ENCODE measurements at regions not wholly inside any gene's neighbourhood (a gene's known extent, or its start where the extent isn't known, plus 50 kb on each side); places are given as distances from the start of the nearest gene placed in this dataset.
"Not testable (repeated sequence)": the region's sequence is repeated elsewhere in the genome, so short reads cannot be mapped to it uniquely, and the experiment has no call there.

- Histone ChIP-seq H3K4me3 (no peak overlapping the region), H3K36me3 (no peaks in the 10 kb centered on the region), H3K27ac (no peak overlapping the region), H3K27me3 (no peaks in the 10 kb centered on the region), H3K4me1 (no peaks in the 10 kb centered on the region), H3K9me3 (no peaks in the 10 kb centered on the region)
- WGBS, 2 donors = 62% methylated on average over 3 of the region's 3 CpGs
- TF ChIP-seq EP300 (IDR thresholded peaks at IDR 0.05) (no peak), POLR2A (IDR thresholded peaks at IDR 0.05) (no peak)
- TF ChIP-seq, protein P1, sequence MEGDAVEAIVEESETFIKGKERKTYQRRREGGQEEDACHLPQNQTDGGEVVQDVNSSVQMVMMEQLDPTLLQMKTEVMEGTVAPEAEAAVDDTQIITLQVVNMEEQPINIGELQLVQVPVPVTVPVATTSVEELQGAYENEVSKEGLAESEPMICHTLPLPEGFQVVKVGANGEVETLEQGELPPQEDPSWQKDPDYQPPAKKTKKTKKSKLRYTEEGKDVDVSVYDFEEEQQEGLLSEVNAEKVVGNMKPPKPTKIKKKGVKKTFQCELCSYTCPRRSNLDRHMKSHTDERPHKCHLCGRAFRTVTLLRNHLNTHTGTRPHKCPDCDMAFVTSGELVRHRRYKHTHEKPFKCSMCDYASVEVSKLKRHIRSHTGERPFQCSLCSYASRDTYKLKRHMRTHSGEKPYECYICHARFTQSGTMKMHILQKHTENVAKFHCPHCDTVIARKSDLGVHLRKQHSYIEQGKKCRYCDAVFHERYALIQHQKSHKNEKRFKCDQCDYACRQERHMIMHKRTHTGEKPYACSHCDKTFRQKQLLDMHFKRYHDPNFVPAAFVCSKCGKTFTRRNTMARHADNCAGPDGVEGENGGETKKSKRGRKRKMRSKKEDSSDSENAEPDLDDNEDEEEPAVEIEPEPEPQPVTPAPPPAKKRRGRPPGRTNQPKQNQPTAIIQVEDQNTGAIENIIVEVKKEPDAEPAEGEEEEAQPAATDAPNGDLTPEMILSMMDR (IDR thresholded peaks at IDR 0.05) = no peak
- DNase-seq (ENCODE audit: low spot score in 2 of 2) = no peak
These were observed 121.2 kb upstream of the RANBP3L start for GRCh38 chr5:36422952-36423351.

DNA sequence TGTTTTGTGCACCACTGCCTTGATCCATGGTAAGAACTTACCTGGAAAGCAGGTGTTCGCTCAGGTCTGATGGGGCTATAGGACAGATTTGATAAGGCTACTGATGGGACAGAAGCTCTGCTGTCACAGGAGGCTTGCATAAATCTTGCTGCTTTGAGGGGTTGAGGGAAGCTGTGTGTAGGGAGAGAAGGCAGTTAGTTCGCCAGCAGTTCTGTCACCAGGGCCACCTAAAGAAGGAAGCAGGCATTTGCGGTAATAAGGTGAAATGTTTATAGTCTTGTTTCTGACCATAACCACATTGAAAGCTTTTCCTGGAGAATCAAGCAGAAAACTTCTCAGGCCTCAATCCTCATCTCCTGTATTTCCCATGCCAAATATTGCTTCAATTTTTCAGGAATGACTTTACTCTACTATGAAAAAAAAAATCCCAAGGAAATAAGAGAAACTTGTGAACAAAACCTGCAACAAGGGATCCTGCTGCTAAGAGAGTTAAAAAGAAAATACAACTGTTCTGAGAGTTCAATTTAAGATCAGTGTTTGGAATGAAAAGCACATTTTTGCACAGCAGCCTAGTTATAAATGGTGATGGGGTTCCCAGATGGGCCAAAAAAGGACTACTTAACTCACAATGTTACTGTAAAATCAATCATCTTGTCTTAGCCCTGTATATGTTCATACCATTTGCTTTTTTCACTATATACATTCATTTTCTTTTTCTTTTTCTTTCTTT is 122.0 kb upstream of the RANBP3L start:
- H3K27ac ChIP-seq = no peak overlapping the region
- H3K4me3 ChIP-seq = no peak overlapping the region
- no peaks in the 10 kb centered on the region for H3K9me3 ChIP-seq
- no peaks in the 10 kb centered on the region for H3K36me3 ChIP-seq
- H3K27me3 ChIP-seq = no peaks in the 10 kb centered on the region
- WGBS, 2 donors = 53 to 70% methylated on average over 3 of the region's 3 CpGs
- TF ChIP-seq, protein P1 (IDR thresholded peaks at IDR 0.05) = no peak
- TF ChIP-seq POLR2A (IDR thresholded peaks at IDR 0.05) = no peak
- no peak for TF ChIP-seq EP300 (IDR thresholded peaks at IDR 0.05)
- no peaks in the 10 kb centered on the region for H3K4me1 ChIP-seq
- no peak for DNase-seq (ENCODE audit: low spot score in 2 of 2)

GRCh38 chr5:36426070-36426469 is 124.4 kb upstream of the RANBP3L start:
- H3K27ac ChIP-seq; DNase-seq (ENCODE audit: low spot score in 2 of 2); H3K4me1 ChIP-seq; H3K9me3 ChIP-seq; H3K36me3 ChIP-seq; H3K27me3 ChIP-seq; H3K4me3 ChIP-seq: not testable (repeated sequence)
- 85 to 89% methylated on average over 2 of the region's 2 CpGs for WGBS, 2 donors

DNA sequence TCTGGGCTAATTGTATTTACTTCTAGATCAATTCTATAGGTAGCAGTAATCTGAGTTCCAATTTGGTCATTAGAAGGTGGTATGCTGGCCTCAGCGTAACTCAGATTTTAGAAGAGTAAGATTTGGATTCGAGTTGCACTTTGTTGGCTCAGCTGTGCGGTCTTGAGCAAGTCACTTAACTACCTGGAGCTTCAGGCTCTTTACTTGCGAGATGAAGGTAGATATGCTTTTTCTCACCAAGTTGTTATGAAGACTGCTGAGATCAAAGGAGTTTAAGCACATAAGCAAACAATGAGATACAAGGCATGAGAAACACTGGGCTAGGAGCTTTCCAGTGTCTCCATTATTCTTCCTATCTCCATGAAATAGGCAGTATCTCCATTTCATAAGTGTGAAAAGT is 133.8 kb upstream of the RANBP3L start:
- H3K4me3 ChIP-seq = no peak overlapping the region
- TF ChIP-seq, protein P1 (IDR thresholded peaks at IDR 0.05) = no peak
- TF ChIP-seq POLR2A (IDR thresholded peaks at IDR 0.05) (no peak), EP300 (IDR thresholded peaks at IDR 0.05) (no peak)
- no peaks in the 10 kb centered on the region for H3K27me3 ChIP-seq
- 91 to 92% methylated on average over 4 of the region's 4 CpGs for WGBS, 2 donors
- H3K27ac ChIP-seq = no peak overlapping the region
- no peaks in the 10 kb centered on the region for H3K9me3 ChIP-seq
- no peak for DNase-seq (ENCODE audit: low spot score in 2 of 2)
- no peaks in the 10 kb centered on the region for H3K36me3 ChIP-seq
- H3K4me1 ChIP-seq = no peaks in the 10 kb centered on the region

GRCh38 chr5:36436306-36436705 is 134.6 kb upstream of the RANBP3L start:
- no peak for DNase-seq (ENCODE audit: low spot score in 2 of 2)
- Histone ChIP-seq H3K4me3 (no peak overlapping the region), H3K27me3 (no peaks in the 10 kb centered on the region), H3K27ac (no peak overlapping the region), H3K36me3 (no peaks in the 10 kb centered on the region), H3K4me1 (no peaks in the 10 kb centered on the region), H3K9me3 (no peaks in the 10 kb centered on the region)
- TF ChIP-seq EP300 (IDR thresholded peaks at IDR 0.05) = no peak
- TF ChIP-seq, protein P1 (IDR thresholded peaks at IDR 0.05) = no peak
- TF ChIP-seq POLR2A (IDR thresholded peaks at IDR 0.05) = no peak
- WGBS, 2 donors = 56 to 62% methylated on average over 3 of the region's 3 CpGs

Measured in tibial nerve (tissue), 4 donors.